ENCODE measurements at regions not wholly inside any gene's neighbourhood (a gene's known extent, or its start where the extent isn't known, plus 50 kb on each side); places are given as distances from the start of the nearest gene placed in this dataset.

- ATAC-seq, result no peak
These were observed 659.9 kb upstream of the SOX9 start for GRCh38 chr17:71460943-71461342.

GRCh38 chr17:71461498-71462169 is 659.2 kb upstream of the SOX9 start:
- peaks cover 6% of the 10 kb centered on the region for H3K9me3 Mint-ChIP-seq
- peaks cover 57% of the 10 kb centered on the region for H3K4me1 Mint-ChIP-seq
- 0 out of 2 replicates have a peak overlapping the region, but pooled peaks have one; percentile 29 for H3K27ac Mint-ChIP-seq
- peaks cover 4% of the 10 kb centered on the region; the same call in 1 of the 2 replicates for H3K36me3 Mint-ChIP-seq
- ChIA-PET CTCF (interaction anchor here (0.6 to 2.8 kb wide), 16 partner anchors 9 to 655 kb away, joined by 3 to 26 read pairs (median 4); no protein-coding TSS in a partner anchor), POLR2A (no interaction called here)
- H3K27me3 Mint-ChIP-seq (ENCODE audit: low read depth), result peaks cover 7% of the 10 kb centered on the region
- peak; percentile 60 for ATAC-seq
- DNase-seq (ENCODE audit: low spot score), result peak; percentile 13
- no peak overlapping the region for H3K4me3 Mint-ChIP-seq
- no peak for TF ChIP-seq MYBL2 (CRISPR knock-in tag; IDR thresholded peaks at IDR 0.05)
- TF ChIP-seq, protein P1, sequence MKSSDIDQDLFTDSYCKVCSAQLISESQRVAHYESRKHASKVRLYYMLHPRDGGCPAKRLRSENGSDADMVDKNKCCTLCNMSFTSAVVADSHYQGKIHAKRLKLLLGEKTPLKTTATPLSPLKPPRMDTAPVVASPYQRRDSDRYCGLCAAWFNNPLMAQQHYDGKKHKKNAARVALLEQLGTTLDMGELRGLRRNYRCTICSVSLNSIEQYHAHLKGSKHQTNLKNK (CRISPR knock-in tag; IDR thresholded peaks at IDR 0.05), result no peak
- TF ChIP-seq CDX4 (CRISPR knock-in tag; IDR thresholded peaks at IDR 0.05; ENCODE audit: borderline replicate concordance), result no peak
- TF ChIP-seq, protein P2, sequence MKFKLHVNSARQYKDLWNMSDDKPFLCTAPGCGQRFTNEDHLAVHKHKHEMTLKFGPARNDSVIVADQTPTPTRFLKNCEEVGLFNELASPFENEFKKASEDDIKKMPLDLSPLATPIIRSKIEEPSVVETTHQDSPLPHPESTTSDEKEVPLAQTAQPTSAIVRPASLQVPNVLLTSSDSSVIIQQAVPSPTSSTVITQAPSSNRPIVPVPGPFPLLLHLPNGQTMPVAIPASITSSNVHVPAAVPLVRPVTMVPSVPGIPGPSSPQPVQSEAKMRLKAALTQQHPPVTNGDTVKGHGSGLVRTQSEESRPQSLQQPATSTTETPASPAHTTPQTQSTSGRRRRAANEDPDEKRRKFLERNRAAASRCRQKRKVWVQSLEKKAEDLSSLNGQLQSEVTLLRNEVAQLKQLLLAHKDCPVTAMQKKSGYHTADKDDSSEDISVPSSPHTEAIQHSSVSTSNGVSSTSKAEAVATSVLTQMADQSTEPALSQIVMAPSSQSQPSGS (CRISPR knock-in tag; IDR thresholded peaks at IDR 0.05; ENCODE audit: borderline replicate concordance, low read depth), result no peak
- no peak for TF ChIP-seq OVOL2 (CRISPR knock-in tag; IDR thresholded peaks at IDR 0.05; ENCODE audit: borderline replicate concordance)
- TF ChIP-seq IRF1 (CRISPR knock-in tag; IDR thresholded peaks at IDR 0.05), result no peak
- TF ChIP-seq ZNF512 (CRISPR knock-in tag; IDR thresholded peaks at IDR 0.05; ENCODE audit: borderline replicate concordance), result no peak
- TF ChIP-seq HMGA2 (CRISPR knock-in tag; IDR thresholded peaks at IDR 0.05), result no peak
- TF ChIP-seq RELA (CRISPR knock-in tag; IDR thresholded peaks at IDR 0.05; ENCODE audit: borderline replicate concordance), result no peak
- TF ChIP-seq, protein P3, sequence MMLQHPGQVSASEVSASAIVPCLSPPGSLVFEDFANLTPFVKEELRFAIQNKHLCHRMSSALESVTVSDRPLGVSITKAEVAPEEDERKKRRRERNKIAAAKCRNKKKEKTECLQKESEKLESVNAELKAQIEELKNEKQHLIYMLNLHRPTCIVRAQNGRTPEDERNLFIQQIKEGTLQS (CRISPR knock-in tag; conservative IDR thresholded peaks at IDR 0.05), result no peak
- TF ChIP-seq, protein P4, sequence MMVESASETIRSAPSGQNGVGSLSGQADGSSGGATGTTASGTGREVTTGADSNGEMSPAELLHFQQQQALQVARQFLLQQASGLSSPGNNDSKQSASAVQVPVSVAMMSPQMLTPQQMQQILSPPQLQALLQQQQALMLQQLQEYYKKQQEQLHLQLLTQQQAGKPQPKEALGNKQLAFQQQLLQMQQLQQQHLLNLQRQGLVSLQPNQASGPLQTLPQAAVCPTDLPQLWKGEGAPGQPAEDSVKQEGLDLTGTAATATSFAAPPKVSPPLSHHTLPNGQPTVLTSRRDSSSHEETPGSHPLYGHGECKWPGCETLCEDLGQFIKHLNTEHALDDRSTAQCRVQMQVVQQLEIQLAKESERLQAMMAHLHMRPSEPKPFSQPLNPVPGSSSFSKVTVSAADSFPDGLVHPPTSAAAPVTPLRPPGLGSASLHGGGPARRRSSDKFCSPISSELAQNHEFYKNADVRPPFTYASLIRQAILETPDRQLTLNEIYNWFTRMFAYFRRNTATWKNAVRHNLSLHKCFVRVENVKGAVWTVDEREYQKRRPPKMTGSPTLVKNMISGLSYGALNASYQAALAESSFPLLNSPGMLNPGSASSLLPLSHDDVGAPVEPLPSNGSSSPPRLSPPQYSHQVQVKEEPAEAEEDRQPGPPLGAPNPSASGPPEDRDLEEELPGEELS (CRISPR knock-in tag; IDR thresholded peaks at IDR 0.05), result no peak
- no peak for TF ChIP-seq USF1 (CRISPR knock-in tag; IDR thresholded peaks at IDR 0.05)
- TF ChIP-seq, protein P5, sequence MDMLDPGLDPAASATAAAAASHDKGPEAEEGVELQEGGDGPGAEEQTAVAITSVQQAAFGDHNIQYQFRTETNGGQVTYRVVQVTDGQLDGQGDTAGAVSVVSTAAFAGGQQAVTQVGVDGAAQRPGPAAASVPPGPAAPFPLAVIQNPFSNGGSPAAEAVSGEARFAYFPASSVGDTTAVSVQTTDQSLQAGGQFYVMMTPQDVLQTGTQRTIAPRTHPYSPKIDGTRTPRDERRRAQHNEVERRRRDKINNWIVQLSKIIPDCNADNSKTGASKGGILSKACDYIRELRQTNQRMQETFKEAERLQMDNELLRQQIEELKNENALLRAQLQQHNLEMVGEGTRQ (CRISPR knock-in tag; IDR thresholded peaks at IDR 0.05), result no peak
- no peak for TF ChIP-seq ETV6 (CRISPR knock-in tag; IDR thresholded peaks at IDR 0.05)
- TF ChIP-seq, protein P6, sequence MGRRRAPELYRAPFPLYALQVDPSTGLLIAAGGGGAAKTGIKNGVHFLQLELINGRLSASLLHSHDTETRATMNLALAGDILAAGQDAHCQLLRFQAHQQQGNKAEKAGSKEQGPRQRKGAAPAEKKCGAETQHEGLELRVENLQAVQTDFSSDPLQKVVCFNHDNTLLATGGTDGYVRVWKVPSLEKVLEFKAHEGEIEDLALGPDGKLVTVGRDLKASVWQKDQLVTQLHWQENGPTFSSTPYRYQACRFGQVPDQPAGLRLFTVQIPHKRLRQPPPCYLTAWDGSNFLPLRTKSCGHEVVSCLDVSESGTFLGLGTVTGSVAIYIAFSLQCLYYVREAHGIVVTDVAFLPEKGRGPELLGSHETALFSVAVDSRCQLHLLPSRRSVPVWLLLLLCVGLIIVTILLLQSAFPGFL (CRISPR knock-in tag; IDR thresholded peaks at IDR 0.05; ENCODE audit: borderline replicate concordance), result no peak
- TF ChIP-seq GRHL2 (CRISPR knock-in tag; IDR thresholded peaks at IDR 0.05; ENCODE audit: insufficient replicate concordance, severe bottlenecking), result no peak

More at GRCh38 chr17:71460943-71461342, 659.9 kb upstream of the SOX9 start:
- TF ChIP-seq EMX1 (CRISPR knock-in tag; IDR thresholded peaks at IDR 0.05) (no peak), CTCF (IDR thresholded peaks at IDR 0.05) (peak; percentile 24; the same call in 1 of the 2 replicates)
- CTCF ChIA-PET, result interaction anchor here (0.6 to 2.8 kb wide), 18 partner anchors 10 to 655 kb away, joined by 3 to 26 read pairs (median 3); no protein-coding TSS in a partner anchor
- peaks cover 57% of the 10 kb centered on the region for H3K4me1 Mint-ChIP-seq
- POLR2A ChIA-PET, result no interaction called here
- DNase-seq (ENCODE audit: low spot score), result peak; percentile 24
- peaks cover 6% of the 10 kb centered on the region for H3K9me3 Mint-ChIP-seq
- H3K27me3 Mint-ChIP-seq (ENCODE audit: low read depth), result peaks cover 7% of the 10 kb centered on the region
- H3K4me3 Mint-ChIP-seq, result no peak overlapping the region
- no peak overlapping the region for H3K27ac Mint-ChIP-seq
- peaks cover 4% of the 10 kb centered on the region; the same call in 1 of the 2 replicates for H3K36me3 Mint-ChIP-seq
